ENCODE measurements at regions not wholly inside any gene's neighbourhood (a gene's known extent, or its start where the extent isn't known, plus 50 kb on each side); places are given as distances from the start of the nearest gene placed in this dataset.

- TF ChIP-seq, protein P1, sequence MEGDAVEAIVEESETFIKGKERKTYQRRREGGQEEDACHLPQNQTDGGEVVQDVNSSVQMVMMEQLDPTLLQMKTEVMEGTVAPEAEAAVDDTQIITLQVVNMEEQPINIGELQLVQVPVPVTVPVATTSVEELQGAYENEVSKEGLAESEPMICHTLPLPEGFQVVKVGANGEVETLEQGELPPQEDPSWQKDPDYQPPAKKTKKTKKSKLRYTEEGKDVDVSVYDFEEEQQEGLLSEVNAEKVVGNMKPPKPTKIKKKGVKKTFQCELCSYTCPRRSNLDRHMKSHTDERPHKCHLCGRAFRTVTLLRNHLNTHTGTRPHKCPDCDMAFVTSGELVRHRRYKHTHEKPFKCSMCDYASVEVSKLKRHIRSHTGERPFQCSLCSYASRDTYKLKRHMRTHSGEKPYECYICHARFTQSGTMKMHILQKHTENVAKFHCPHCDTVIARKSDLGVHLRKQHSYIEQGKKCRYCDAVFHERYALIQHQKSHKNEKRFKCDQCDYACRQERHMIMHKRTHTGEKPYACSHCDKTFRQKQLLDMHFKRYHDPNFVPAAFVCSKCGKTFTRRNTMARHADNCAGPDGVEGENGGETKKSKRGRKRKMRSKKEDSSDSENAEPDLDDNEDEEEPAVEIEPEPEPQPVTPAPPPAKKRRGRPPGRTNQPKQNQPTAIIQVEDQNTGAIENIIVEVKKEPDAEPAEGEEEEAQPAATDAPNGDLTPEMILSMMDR (IDR thresholded peaks at IDR 0.05 in 4 of 5, conservative IDR thresholded peaks at IDR 0.05 in 1 of 5) = no peak
- TF ChIP-seq POLR2A (IDR thresholded peaks at IDR 0.05) = no peak
Measured at GRCh38 chr10:4398602-4399001, 427.4 kb upstream of the AKR1E2 start.
